AG09319 (cell line): ENCODE measurements at regions not wholly inside any gene's neighbourhood (a gene's known extent, or its start where the extent isn't known, plus 50 kb on each side); places are given as distances from the start of the nearest gene placed in this dataset.

Source experiments
- DNase-seq: peaks from one replicate; pipeline ENCODE4 v3.0.0-alpha.2; 2010; ENCODE audit warnings: low read depth; ENCODE audit errors: extremely low read depth
- CTCF ChIP-seq: IDR thresholded peaks from 2 replicates; pipeline ENCODE4 v1.5.1; 2011; ENCODE audit warnings: low read depth, mild to moderate bottlenecking, inconsistent platforms, low read length, moderate library complexity

- no peak for TF ChIP-seq CTCF
- DNase-seq = no peak
These were observed 160.3 kb downstream of the PTEN start for GRCh38 chr10:88023676-88024075.

- no peak for TF ChIP-seq CTCF
- DNase-seq = no peak
These were observed 162.6 kb downstream of the PTEN start for GRCh38 chr10:88026031-88026430.

- no peak for DNase-seq
- no peak for TF ChIP-seq CTCF
These were observed 164.1 kb downstream of the PTEN start for GRCh38 chr10:88027570-88027969.

GRCh38 chr10:88028072-88028471 is 164.6 kb downstream of the PTEN start:
- no peak for DNase-seq
- no peak for TF ChIP-seq CTCF

GRCh38 chr10:88028654-88029053 is 165.2 kb downstream of the PTEN start:
- DNase-seq = no peak
- no peak for TF ChIP-seq CTCF

- TF ChIP-seq CTCF = no peak
- no peak for DNase-seq
These were observed 169.1 kb downstream of the PTEN start for GRCh38 chr10:88032566-88032965.

GRCh38 chr10:88033385-88033784 is 170.0 kb downstream of the PTEN start:
- TF ChIP-seq CTCF = no peak
- DNase-seq = no peak
